PFSK-1 (cell line): ENCODE measurements at regions not wholly inside any gene's neighbourhood (a gene's known extent, or its start where the extent isn't known, plus 50 kb on each side); places are given as distances from the start of the nearest gene placed in this dataset.

Experiments
- POLR2AphosphoS5 ChIP-seq: IDR thresholded peaks from 2 replicates; pipeline ENCODE4 v1.6.1; 2012; ENCODE audit warnings: low read depth, mild to moderate bottlenecking, control low read depth, low read length, moderate library complexity
- SIN3A ChIP-seq: IDR thresholded peaks from 2 replicates; pipeline ENCODE4 v1.6.1; 2012; ENCODE audit warnings: mild to moderate bottlenecking, low read length, moderate library complexity, borderline replicate concordance; ENCODE audit not compliant: insufficient read depth
- TAF1 ChIP-seq: IDR thresholded peaks from 2 replicates; pipeline ENCODE4 v1.6.1; 2012; ENCODE audit warnings: low read length, control low read depth, borderline replicate concordance; ENCODE audit not compliant: insufficient read depth

DNA sequence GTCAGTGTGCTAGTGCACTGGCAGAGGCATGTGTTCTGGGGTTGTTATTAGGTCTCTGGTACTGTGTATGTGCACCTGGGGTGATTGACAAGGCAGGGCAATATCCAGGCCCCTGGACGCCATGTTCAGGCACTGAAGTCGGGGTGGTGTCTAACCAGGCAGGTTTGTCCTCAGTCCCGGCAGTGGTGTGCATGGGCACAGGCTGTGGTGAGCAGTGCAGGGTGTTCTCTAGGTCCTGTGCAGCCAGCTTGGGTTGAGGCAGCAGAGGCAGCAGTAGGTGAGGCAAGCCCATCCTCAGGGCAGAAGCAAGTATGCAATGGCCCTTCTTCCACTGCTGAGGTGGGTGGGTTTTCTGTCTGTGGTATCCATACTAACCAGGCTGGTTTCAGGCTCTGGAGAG, 252.3 kb upstream of the LRRC7 start:
- TF ChIP-seq TAF1 (no peak), SIN3A (no peak), POLR2AphosphoS5 (no peak)
